ENCODE measurements at regions not wholly inside any gene's neighbourhood (a gene's known extent, or its start where the extent isn't known, plus 50 kb on each side); places are given as distances from the start of the nearest gene placed in this dataset.

DNA sequence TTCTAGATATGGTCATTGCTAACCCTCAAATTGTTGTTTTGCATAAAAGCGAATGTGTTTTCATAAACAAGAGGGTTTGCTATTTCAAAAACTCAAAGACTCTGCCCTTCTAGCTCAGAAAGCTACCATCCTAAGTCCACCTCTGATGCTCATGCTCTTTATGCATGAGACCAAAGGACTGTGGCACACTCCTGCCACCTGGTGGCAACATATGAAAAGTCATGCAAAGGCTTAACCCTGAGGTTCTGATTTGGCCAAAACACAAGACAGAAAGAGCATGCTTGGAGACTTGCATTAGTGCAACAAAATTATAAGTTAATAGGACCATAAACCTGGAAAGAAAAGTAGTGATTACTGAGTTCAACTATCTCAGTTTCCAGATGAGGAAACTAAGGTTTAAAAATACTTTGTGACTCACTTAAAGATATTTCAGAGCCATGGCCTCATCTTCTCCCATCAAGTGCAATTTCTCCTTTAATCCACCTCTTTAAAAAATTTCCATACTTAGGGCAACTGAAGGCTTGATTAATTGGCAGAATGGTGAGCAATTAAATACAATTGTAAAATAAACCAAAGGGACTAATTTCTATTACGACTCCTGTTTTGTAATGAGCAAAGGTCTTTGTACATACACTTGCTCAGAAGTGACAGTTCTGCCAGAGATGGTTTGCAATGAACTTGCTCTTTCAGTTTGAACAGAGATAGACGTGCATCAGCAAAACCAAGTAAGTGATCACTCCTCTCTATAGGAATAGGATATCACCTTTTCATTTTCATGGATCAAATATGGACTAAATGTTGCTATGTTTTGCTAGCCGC is 110.7 kb upstream of the RAD23B start:
- DNase-seq: peak; percentile 85

DNA sequence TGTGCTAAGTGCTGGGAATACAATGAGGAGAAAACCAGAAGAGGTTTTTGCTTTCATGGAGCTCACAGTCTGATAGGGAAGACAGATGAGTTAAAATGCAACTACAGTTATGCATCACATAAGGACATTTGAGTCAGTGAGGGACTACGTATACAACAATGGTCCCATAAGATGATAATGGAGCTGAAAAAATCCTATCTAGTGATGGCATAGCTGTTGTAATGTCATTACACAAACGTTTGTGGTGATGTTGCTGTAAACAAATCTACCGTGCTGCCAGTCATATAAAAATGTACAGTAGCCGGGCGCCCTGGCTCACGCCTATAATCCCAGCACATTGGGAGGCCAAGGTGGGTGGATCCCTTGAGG is 110.1 kb upstream of the RAD23B start:
- no peak for DNase-seq

DNA sequence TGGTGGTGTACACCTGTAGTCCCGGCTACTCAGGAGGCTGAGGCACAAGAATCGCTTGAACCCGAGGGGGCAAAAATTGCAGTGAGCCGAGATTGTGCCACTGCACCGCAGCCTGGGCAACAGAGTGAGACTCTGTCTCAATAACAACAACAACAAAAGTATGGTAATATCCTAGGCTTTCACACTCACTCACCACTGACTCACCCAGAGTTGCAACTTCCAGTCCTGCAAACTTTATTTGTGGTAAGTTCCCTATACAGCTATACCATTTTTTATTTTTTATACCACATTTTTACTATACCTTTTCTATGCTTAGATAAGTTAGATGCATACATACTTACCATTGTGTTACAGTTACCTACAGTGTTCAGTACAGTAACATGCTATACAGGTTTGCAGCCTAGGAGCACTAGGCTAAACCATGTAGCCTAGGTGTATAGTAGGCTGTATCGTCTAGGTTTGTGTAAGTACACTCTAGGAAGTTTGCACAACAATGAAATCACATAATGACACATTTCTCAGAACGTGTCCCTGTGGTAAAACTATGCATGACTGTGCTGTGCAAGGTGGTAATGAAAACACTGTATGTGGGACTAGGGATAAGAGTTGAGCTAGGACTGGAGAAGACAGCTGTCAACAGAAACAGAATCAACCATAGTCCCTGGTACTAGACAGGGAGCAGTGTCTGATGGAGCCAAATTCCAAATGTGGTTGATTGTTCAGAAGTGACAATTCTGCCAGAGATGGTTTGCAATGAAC is 109.5 kb upstream of the RAD23B start:
- DNase-seq: no peak

DNA sequence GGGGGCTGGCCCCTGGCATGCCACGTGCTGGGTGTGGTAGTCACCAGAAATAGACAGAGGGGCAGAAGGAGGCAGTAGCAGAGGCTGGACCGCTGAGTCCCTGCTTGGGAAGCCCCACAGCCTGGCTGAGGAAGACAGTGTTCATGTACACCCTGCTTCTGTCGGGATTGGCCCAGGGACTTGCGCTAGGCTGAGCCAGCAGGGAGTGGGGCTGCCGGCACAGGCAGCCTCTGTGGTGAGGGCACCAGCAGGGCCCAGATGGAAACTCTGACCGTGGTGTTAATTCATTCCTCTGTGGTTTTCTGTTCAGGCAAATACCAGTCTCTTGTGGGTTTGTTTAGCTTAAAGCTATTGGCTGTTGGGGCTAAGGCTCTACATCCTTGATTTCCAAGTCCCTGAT is 108.6 kb upstream of the RAD23B start:
- no peak for DNase-seq

DNA sequence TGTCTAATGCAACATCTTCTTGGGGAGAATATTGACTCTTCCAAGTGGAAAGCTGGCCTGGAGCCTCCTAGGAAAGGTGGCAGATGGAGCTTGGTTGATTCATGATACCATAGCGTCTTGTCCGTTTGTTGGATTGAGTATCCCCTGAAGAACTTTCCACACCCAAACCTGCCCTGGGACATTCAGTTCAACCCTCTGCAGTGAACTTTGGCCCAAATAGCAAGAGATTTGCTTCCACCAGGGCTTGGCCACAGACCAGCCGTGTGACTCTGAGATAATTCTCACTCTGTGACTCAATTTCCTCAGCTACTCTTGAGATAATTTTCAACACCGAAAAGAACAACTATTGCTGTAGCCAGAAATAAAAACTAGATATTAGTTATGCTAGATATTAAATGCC is 108.0 kb upstream of the RAD23B start:
- DNase-seq: no peak

DNA sequence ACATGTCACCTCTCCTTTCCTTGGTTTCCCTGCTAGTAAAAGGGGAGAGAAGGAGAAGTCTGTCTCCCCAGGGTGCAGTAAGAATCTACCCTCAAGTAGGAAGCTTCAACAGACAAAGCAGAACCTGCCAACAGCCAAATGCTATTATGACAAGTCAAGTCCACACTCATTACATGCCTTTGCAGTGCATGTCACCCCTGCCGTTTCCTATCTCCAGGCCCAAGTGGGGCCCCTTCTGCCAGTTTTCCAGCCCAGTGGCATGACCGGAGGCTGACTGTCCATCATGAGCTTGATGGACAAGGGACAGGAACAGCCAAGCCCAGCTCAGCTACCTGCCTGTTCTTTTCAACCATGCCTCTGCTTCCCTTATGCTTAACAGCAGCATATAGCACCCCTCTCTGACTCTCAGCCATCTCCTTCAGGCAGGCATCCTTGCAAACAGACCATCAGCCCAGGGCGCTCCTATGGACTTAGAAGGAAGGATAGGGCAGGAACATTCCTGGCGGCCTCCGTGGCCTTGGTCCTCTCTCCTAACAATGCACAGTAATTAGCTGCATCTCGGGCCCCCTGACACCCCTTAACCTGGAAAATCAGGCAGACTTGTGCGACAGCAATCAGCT is 107.2 kb upstream of the RAD23B start:
- DNase-seq: no peak

DNA sequence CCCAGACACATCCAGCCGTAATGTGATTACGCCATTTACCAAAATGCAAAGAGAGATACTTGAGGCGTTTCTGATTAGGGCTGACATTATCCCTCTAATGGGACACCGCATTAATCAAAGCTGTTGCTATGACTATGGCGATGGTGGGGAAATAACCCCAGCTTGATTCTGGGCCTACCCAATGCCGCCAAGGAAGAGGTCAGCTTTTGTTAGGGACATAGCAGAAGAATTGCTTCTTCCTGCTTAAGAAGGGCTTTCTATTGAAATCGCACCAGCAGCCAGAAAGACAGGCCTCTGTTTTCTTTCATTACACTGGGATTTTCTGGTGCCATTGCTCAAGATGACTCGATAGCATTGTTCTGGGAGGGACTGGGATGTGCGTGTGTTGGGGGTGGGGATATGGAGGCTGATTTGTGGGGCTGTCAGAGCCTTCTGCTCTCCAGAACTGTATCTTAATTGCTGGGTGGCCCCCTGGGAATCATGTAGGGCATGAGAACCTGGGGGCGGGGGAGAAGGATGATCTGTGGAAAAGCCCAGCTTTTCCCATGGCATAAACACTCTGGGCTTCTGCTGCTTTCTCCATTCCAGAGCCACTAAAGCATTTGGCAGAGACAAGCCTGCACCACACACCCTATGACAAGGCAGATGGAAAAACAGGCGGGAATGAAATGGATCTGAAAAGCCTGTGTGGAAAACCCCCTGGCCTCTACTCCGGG is 106.5 kb upstream of the RAD23B start:
- DNase-seq: peak; percentile 96

DNA sequence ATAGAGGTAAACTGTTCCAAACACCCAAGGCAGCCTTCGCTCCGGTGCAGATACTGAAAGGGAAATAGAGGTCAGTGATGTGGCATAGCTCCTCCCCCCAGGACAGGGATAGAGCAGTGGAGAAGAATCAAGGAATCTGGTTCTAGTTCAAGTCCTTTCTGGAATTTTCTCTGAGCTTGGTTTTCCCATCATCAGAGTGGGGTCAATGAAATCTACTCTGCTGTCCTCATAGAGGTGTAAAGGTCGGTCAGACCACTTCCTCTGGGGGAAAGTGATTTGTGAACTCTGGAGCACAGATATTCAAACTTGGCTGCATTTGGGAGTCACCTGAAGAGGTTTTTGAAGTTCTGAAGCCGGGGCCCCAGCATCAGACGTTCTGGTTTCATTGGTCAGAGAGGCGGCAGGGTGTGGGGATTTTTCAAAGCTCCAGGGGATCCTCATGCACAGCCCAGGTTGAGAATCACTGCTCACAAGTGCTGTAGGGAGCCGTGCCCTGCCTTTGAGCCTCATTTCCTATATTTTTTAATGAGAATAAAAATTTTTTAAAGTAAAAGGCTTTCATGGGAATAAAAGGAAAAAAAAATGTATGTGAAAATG is 105.7 kb upstream of the RAD23B start:
- no peak for DNase-seq

DNA sequence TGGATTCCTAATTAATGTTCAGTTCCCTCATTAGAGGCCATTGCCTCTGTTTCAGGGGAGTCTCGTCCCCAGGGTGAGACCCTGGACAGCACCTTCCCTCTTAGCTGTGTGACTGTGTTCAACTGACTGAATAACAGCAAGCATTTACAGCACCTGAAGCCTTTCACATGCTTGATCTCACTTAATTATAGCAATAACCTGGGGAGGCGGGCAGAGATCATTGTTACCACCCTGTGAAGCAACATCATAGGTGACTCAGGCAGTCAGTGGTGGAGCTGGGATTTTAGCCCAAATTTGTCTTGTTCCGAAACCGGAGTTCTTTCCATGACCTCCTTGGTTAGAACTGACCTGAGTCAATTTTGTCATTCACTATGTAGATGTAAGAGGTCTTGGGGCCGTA is 105.2 kb upstream of the RAD23B start:
- DNase-seq: peak; percentile 56

DNA sequence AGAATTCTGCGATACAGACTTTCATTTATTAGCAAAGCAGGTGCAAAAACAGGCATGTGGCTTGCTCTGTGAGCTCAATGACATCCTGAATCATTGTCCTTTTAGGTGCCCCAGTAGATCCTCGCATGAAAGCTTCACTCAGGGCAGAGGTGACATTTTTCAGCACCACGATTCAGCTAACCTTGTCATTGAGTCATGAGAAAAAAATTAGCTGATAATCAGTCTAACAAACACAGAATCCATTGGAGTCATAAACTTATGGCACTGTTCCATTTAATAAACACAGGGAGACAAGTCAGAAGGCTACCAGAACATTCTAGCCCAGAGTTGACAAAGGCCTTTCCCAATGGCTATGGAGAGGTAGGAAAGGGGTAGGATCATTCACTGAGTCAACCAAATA is 104.8 kb upstream of the RAD23B start:
- DNase-seq: no peak

DNA sequence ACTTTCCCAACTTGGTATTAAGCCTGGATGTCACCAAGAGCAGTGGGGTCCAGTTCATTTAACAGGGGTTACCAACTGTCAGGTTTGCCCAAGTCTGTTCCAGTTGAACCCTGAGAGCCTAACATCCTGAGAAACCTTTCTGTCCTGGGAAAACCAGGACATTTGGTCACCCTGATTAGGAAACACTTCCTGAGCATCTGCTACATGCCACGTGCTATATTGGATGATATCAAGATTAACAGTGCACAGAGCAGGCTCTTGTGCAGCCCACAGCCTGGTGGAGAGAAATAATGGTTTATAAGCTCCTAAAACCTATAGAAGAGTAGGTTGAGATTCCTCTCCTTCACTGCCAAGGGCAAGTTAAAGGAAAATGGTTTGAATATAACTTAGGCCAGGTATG is 102.9 kb upstream of the RAD23B start:
- DNase-seq: no peak

DNA sequence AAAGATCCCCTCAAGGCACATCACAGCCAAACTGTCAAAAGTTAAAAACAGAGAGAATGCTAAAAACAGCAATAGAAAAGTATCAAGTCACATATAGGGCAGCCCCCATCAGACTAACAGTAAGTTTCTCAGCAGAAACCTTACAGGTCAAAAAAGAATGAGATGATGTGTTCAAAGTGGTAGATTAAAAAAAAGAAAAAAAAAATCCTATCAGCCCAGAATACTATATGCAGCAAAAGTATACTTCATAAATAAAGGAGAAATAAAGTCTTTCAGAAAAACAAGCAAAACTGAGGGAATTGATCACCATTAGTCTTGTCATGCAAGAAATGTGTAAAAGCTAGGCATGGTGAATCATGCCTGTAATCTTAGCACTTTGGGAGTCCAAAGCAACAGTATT is 99.9 kb upstream of the RAD23B start:
- DNase-seq: no peak

DNA sequence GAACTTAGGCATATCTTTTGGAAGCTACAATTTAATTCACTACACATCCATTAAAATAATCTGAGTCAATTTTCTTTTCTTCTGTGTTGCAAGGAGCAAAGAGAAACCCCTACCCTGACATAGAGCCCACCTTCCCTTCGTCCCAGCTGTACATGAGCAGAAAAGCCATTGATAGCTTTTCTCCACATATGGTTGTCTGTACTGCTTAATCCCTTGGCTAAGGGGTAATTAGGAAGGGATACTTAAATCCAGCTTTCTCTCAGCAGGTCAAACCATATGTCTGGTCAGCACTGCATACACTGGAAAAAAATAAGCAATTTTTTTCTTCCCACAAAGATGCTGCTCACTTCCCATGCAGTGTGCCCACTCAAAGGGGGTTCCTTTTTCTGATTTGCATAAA is 94.7 kb upstream of the RAD23B start:
- no peak for DNase-seq

DNA sequence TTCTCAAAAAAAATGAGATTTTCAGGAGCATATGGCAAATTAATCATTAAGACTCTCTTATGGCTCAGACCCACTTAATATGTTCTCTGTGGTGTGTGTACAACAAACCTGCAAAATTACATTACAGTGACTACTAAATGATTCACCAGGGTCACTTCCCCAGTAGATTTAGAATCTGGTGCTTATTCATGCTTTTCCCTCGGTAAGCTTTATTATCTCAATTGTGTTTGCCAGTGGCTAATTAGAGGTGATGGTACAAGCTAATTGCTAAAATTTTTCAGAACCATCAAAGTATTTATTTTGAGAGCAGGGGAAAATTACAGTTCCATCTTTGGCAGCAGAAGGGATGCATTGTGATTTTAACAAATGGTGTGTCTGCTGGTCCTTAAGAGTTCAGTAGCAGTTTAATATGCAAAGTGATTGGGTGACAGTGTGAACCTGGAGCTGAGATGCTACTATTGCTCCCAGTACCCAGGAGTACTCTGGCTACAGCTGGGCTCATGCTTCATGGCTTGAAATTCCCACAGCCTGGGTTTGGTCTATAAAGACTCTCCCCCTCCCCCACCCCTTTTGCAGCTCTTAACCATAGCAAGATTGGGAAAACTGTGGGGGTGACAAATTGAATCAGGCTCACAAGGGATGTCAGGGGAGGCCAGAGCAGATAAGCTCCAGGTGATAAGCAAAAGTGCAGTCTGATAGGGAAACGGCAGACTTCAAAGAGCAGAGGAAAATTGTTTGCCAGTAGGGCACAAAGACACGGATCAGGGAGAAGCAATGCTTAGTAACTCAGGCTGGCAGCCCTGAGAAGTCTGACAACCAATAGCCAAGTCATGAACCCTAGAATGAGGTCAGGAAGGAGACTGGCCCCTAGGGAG is 92.8 kb upstream of the RAD23B start:
- no peak for DNase-seq

DNA sequence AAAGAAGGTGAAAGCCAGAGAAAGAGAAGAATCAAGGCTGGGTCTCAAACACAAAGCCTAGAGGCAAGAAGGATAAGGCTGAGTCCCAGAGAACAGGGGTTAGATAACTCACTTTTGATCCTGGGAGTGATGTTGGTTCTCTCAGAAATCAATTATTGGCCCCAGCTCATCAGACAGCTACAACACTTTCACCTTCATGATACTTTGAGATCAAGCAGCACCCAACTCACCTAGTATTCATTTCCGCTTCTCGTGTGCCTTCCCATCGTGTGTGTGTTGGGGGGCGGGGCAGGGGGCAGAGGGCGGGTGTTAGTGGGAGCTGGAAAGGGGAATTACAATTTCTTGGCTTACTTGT is 92.2 kb upstream of the RAD23B start:
- DNase-seq: no peak

DNA sequence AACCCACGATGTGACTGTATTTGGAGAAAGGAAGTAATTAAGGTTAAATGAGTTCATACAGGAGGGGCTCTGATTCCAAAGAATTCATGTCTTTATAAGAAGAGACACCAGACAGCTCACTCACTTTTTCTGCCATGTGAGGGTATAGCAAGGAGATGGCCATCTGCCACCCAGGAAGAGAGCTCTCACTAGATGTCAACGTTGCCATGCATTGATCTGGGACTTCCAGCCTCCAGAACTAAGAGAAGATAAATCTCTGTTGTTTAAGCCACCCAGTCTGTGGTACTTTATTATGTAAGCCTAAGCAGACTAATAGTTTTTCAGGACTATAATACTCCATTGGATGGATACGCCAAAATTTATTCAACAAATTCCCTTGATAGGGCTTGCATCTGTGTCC is 89.8 kb upstream of the RAD23B start:
- peak; percentile 20 for DNase-seq

DNA sequence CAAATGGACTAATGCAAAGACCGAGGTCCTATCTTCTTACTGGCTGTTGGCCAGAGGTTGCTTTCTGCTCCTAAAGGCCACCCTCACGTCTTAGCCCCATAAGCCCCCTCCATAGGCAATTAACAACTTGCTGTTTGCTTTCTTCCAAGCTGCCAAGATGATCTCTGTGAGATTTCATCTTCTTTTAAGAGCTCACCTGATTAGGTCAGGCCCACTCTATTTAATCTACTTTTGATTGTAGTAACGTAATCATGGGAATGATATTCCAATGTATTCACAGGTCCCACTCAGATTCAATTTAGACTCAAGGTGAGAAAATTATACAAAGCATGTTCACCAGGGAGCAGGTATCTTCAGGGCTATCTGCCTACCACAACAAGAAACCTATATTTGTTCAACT is 84.4 kb upstream of the RAD23B start:
- no peak for DNase-seq

DNA sequence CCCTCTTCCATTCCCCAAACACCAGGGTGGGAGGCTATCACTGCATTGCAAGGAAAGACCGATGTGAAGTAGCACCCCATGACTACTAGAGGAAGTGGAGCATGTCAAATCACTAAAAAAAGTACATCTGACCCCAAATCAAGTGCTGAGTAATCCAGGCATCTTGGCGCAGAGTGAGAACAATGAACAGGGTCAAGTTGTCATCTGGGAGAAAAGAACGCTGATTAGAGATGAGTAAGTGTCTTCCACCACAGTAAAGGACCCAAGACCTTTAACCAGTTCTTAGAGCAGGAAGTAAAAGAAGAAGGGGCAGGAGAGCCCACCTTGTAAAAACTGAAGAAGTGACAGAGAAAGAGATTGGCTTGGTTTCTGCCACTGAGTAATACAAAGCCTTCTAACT is 75.0 kb upstream of the RAD23B start:
- no peak for DNase-seq

DNA sequence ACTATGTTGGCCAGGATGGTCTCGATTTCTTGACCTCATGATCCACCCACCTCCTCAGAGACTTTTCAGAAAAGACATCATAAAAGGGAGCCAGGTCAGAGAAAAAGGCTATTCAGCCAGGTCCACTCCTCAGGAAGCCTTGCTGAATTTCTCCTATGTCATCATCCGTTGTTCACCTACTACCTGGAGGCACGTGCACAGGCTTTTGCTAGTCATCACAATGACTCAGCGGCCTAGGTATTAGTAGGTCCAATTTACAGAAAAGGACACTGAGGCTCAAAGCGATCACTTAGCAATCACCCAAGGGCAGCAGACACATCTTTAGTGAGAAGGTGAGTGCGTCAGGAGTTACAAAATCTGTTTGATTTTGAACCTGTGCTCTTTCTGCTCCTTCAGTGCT is 72.3 kb upstream of the RAD23B start:
- DNase-seq: no peak

DNA sequence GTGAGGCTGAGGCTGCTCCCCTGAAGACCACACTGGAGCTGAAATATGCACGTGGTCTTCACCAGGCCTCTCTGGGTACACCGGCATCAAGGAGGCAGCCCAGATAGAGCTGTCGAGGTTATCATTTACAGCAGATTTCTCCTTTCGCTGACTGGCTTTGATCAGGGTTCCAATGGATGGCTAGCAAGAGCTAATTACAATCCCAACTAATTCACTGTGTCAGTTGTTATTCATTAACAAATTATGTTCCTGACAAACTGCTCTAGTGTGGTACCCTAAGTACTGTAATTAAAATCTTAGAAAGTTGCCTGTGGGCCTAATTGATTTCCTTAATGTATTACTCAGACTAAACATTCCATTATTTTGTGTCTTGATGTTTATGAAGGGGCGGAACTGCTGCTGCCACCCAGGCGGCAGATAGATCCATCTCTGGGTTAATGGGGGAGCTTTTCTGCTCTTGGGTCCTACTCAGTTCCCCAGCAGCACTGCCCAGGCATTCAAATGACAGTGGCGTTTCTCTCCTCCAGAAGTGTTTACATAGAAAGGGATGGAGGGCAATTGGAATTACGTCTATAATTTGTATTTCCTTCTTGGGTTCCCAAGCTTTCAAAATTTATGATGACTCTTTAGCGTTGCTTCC is 71.7 kb upstream of the RAD23B start:
- DNase-seq: no peak

DNA sequence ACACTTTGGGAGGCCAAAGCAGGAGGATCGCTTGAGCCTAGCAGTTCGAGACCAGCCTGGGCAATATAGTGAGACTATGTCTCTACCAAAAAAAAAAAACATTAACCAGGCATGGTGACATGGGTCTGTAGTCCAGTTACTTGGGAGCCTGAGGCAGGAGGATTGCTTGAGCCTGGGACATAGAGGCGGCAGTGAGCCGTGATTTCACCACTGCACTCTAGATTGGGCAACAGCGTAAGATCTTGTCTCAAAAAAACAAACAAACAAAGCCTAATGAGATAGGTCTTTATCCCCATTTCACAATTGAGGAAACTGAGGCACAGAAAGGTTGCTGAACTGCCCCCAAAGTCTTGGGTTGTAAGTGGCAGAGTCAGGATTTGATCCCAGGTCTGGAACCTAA is 70.5 kb upstream of the RAD23B start:
- DNase-seq: no peak

DNA sequence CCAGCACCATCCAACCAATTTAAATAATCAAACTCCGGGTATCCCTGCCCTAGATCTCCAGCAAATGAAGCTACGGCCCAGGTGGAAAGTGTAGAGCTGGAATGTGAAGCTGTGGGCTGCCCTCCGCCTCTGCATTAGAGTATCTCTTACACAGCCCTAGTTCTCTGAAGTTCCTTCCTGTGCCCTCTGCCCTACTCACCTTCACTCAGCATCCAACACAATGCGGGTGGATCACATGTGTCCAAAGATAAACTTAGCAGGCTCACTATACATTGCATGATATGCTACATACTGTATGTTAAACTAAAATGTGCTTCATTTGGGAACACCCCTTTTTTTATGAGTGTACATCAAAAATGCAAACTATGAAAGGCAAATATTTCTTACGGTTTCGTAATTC is 70.0 kb upstream of the RAD23B start:
- no peak for DNase-seq
